GM10248 (cell line): ENCODE measurements at regions not wholly inside any gene's neighbourhood (a gene's known extent, or its start where the extent isn't known, plus 50 kb on each side); places are given as distances from the start of the nearest gene placed in this dataset.

Experiments used
- CTCF ChIA-PET: fragments of 300-600 bp; sonication (Branson Sonifier 250); formaldehyde crosslinking; extraction: SDS; loops from one replicate; lab custom pipeline; 2021; ENCODE audit warnings: antibody characterized with exemption; lab: Yijun Ruan, JAX
- POLR2A ChIA-PET: fragments of 350-650 bp; sonication (Branson Sonifier 250); formaldehyde crosslinking; extraction: SDS; loops from one replicate; lab custom pipeline; 2020; ENCODE audit warnings: antibody characterized with exemption; lab: Yijun Ruan, JAX
- DNase-seq: peaks from one replicate; pipeline ENCODE4 v3.0.0; 2012; ENCODE audit errors: extremely low spot score
- CTCF ChIP-seq: IDR thresholded peaks from 2 replicates; pipeline ENCODE4 v1.5.1; 2012; ENCODE audit warnings: mild to moderate bottlenecking, low read depth; ENCODE audit errors: extremely low read depth, missing control alignments, control extremely low read depth

- TF ChIP-seq CTCF: no peak
- no peak for DNase-seq
- ChIA-PET CTCF (interaction anchor here (1.0 to 1.5 kb wide), 3 partner anchors 10 to 55 kb away, joined by 3 to 4 read pairs (median 3); no protein-coding TSS in a partner anchor), POLR2A (no interaction called here)
These were observed 99.1 kb upstream of the C2CD4B start for GRCh38 chr15:62264196-62264595.

- POLR2A ChIA-PET: no interaction called here
- TF ChIP-seq CTCF: no peak
- CTCF ChIA-PET: no interaction called here
- no peak for DNase-seq
These were observed 104.4 kb upstream of the C2CD4B start for GRCh38 chr15:62269504-62269903.

GRCh38 chr15:62270216-62270921 is 105.3 kb upstream of the C2CD4B start:
- ChIA-PET POLR2A (no interaction called here), CTCF (no interaction called here)
- no peak for TF ChIP-seq CTCF
- DNase-seq: no peak

GRCh38 chr15:62272290-62272689 is 107.2 kb upstream of the C2CD4B start:
- no peak for TF ChIP-seq CTCF
- DNase-seq: no peak
- POLR2A ChIA-PET: no interaction called here
- CTCF ChIA-PET: no interaction called here

- DNase-seq: no peak
- POLR2A ChIA-PET: no interaction called here
- no peak for TF ChIP-seq CTCF
- CTCF ChIA-PET: no interaction called here
These were observed 110.7 kb upstream of the C2CD4B start for GRCh38 chr15:62275831-62276230.

GRCh38 chr15:62277816-62278394 is 112.8 kb upstream of the C2CD4B start:
- ChIA-PET CTCF (no interaction called here), POLR2A (no interaction called here)
- TF ChIP-seq CTCF: no peak

More at GRCh38 chr15:62277816-62278394, 112.8 kb upstream of the C2CD4B start:
- DNase-seq: no peak
